Right ventricle myocardium superior (tissue), 1 donor: ENCODE measurements at regions not wholly inside any gene's neighbourhood (a gene's known extent, or its start where the extent isn't known, plus 50 kb on each side); places are given as distances from the start of the nearest gene placed in this dataset.

Experiments used
- ATAC-seq: fragments of 200-7000 bp; cut with Tn5 transposase; one replicate; pipeline ENCODE4 v1.9.1; 2020; ENCODE audit warnings: mild to moderate bottlenecking; ENCODE audit not compliant: poor library complexity
- DNase-seq: peaks from one replicate; pipeline ENCODE4 v3.0.0-alpha.2; 2020
- intact Hi-C: fragments of 100-400 bp; cut with DNase I; formaldehyde crosslinking; loops from one replicate; pipeline ENCODE4 v1.11.2; 2022
- donor health status: DM: no; HTN: yes; CAD: no; lungs with severe emphysema.

- no peak for ATAC-seq
Observed at GRCh38 chr7:94099679-94100078, 95.5 kb upstream of the BET1 start.

GRCh38 chr7:94100723-94101345, 96.7 kb upstream of the BET1 start:
- DNase-seq = no peak
- intact Hi-C loops = no loop called here
- no peak for ATAC-seq

More at GRCh38 chr7:94099679-94100078, 95.5 kb upstream of the BET1 start:
- DNase-seq = no peak
- intact Hi-C loops = no loop called here

GRCh38 chr7:94104301-94104700, 100.1 kb upstream of the BET1 start:
- ATAC-seq = no peak
- intact Hi-C loops = no loop called here

GRCh38 chr7:94109556-94109955, 105.4 kb upstream of the BET1 start:
- intact Hi-C loops = no loop called here
- no peak for ATAC-seq

More at GRCh38 chr7:94104301-94104700, 100.1 kb upstream of the BET1 start:
- DNase-seq = no peak

GRCh38 chr7:94111009-94111408, 106.9 kb upstream of the BET1 start:
- intact Hi-C loops = no loop called here
- DNase-seq (no peak), ATAC-seq (no peak)

More at GRCh38 chr7:94109556-94109955, 105.4 kb upstream of the BET1 start:
- DNase-seq = no peak

GRCh38 chr7:94115316-94115715, 111.2 kb upstream of the BET1 start:
- no peak for ATAC-seq
- intact Hi-C loops = no loop called here
- DNase-seq = no peak

- no peak for ATAC-seq
- intact Hi-C loops = no loop called here
Observed at GRCh38 chr7:94123136-94123535, 119.0 kb upstream of the BET1 start.

GRCh38 chr7:94127026-94127425, 122.9 kb upstream of the BET1 start:
- ATAC-seq = no peak
- no peak for DNase-seq

More at GRCh38 chr7:94123136-94123535, 119.0 kb upstream of the BET1 start:
- no peak for DNase-seq

GRCh38 chr7:94128072-94128471, 123.9 kb upstream of the BET1 start:
- ATAC-seq = no peak
- no peak for DNase-seq
- intact Hi-C loops = no loop called here

More at GRCh38 chr7:94127026-94127425, 122.9 kb upstream of the BET1 start:
- intact Hi-C loops = no loop called here

- ATAC-seq (peak; percentile 79), DNase-seq (no peak)
- intact Hi-C loops = no loop called here
Observed at GRCh38 chr7:94129443-94130140, 125.4 kb upstream of the BET1 start.

- DNase-seq (no peak), ATAC-seq (no peak)
- intact Hi-C loops = no loop called here
Observed at GRCh38 chr7:94130716-94131115, 126.6 kb upstream of the BET1 start.

- DNase-seq (no peak), ATAC-seq (no peak)
- intact Hi-C loops = no loop called here
Observed at GRCh38 chr7:94133460-94133859, 129.3 kb upstream of the BET1 start.

- intact Hi-C loops = no loop called here
- ATAC-seq = no peak
- no peak for DNase-seq
Observed at GRCh38 chr7:94135180-94135579, 131.0 kb upstream of the BET1 start.

GRCh38 chr7:94142281-94142680, 138.1 kb upstream of the BET1 start:
- ATAC-seq (peak; percentile 83), DNase-seq (no peak)
- intact Hi-C loops = no loop called here

GRCh38 chr7:94145602-94146001, 141.4 kb upstream of the BET1 start:
- DNase-seq (no peak), ATAC-seq (no peak)
- intact Hi-C loops = no loop called here

GRCh38 chr7:94146408-94146807, 142.3 kb upstream of the BET1 start:
- DNase-seq (no peak), ATAC-seq (no peak)
- intact Hi-C loops = no loop called here

- no peak for ATAC-seq
- DNase-seq = no peak
- intact Hi-C loops = no loop called here
Observed at GRCh38 chr7:94149789-94150545, 145.8 kb upstream of the BET1 start.

GRCh38 chr7:94154182-94154581, 150.0 kb upstream of the BET1 start:
- intact Hi-C loops = no loop called here
- DNase-seq (no peak), ATAC-seq (no peak)

- DNase-seq (no peak), ATAC-seq (no peak)
- intact Hi-C loops = no loop called here
Observed at GRCh38 chr7:94154858-94155257, 150.7 kb upstream of the BET1 start.
